CD4-positive, alpha-beta T cell (primary cell): ENCODE measurements at regions not wholly inside any gene's neighbourhood (a gene's known extent, or its start where the extent isn't known, plus 50 kb on each side); places are given as distances from the start of the nearest gene placed in this dataset.

Experiments
- ATAC-seq: fragments of 200-7000 bp; cut with Tn5 transposase; one replicate; pipeline ENCODE4 v1.10.0; 2022; ENCODE audit warnings: mild to moderate bottlenecking; ENCODE audit not compliant: poor library complexity
- CTCF ChIA-PET: fragments of 350-600 bp; sonication (Branson Sonifier 250); formaldehyde crosslinking; loops from one replicate; lab custom pipeline; 2021; ENCODE audit warnings: antibody characterized with exemption, inconsistent platforms; lab: Charles Lee
- POLR2A ChIA-PET: fragments of 350-600 bp; sonication (Branson Sonifier 250); formaldehyde crosslinking; loops from one replicate; lab custom pipeline; 2021; ENCODE audit warnings: antibody characterized with exemption, inconsistent platforms; lab: Charles Lee
- DNase-seq, 14 experiments: peaks; one replicate each; pipeline ENCODE4 v3.0.0-alpha.2; 2013 to 2020; ENCODE audit warnings: mixed read lengths in 2 of 14
- H3K27ac ChIP-seq, 2 donors: one replicate each; pipeline versions ENCODE4 v1.5.1 to v1.7.0; 2013; ENCODE audit warnings: low read length in 2 of 2, low read depth in 1 of 2, mild to moderate bottlenecking in 1 of 2
- H3K27me3 ChIP-seq, 2 experiments: 1 replicate in 1 of 2; 2 replicates in 1 of 2; pipeline versions ENCODE4 v1.6.1 to v1.7.0; 2013; ENCODE audit warnings: low read length in 2 of 2, control low read depth in 1 of 2, mild to moderate bottlenecking in 1 of 2, moderate library complexity in 1 of 2; ENCODE audit not compliant: insufficient read depth in 2 of 2, control insufficient read depth in 1 of 2
- H3K36me3 ChIP-seq: one replicate; pipeline ENCODE4 v1.6.1; 2013; ENCODE audit warnings: low read length, control low read depth; ENCODE audit not compliant: insufficient read depth
- H3K4me1 ChIP-seq: one replicate; pipeline ENCODE4 v1.6.1; 2013; ENCODE audit warnings: low read length, control low read depth; ENCODE audit not compliant: insufficient read depth
- H3K4me3 ChIP-seq: one replicate; pipeline ENCODE4 v1.5.1; 2013; ENCODE audit warnings: mild to moderate bottlenecking, low read length, moderate library complexity
- H3K9me3 ChIP-seq, 2 experiments: 1 replicate in 1 of 2; 2 replicates in 1 of 2; pipeline versions ENCODE4 v1.6.1 to v1.7.0; 2013; ENCODE audit warnings: low read length in 2 of 2, mild to moderate bottlenecking in 2 of 2, control low read depth in 1 of 2, moderate library complexity in 1 of 2; ENCODE audit not compliant: control insufficient read depth in 1 of 2, insufficient read depth in 1 of 2
- H3K27ac Mint-ChIP-seq: one replicate; pipeline ENCODE4 v1.8.0; 2020; ENCODE audit warnings: mixed read lengths
- H3K27me3 Mint-ChIP-seq: one replicate; pipeline ENCODE4 v1.8.0; 2021; ENCODE audit warnings: mixed read lengths
- H3K36me3 Mint-ChIP-seq: one replicate; pipeline ENCODE4 v1.8.0; 2021; ENCODE audit warnings: low read depth, mixed read lengths
- H3K4me1 Mint-ChIP-seq: one replicate; pipeline ENCODE4 v1.8.0; 2021; ENCODE audit warnings: low read depth, mixed read lengths
- H3K4me3 Mint-ChIP-seq: one replicate; pipeline ENCODE4 v1.8.0; 2020; ENCODE audit warnings: mild to moderate bottlenecking, mixed read lengths
- H3K9me3 Mint-ChIP-seq: one replicate; pipeline ENCODE4 v1.8.0; 2020; ENCODE audit warnings: mixed read lengths
- CTCF ChIP-seq: fragments of 200-600 bp; IDR thresholded peaks from one replicate; pipeline ENCODE4 v1.8.0; 2022; ENCODE audit warnings: antibody characterized with exemption, mild to moderate bottlenecking
- intact Hi-C, 2 experiments: fragments of 100-400 bp; cut with DNase I in 1 of 2; cut with micrococcal nuclease in 1 of 2; formaldehyde crosslinking; loops; one replicate each; pipeline versions ENCODE4 v1.15.1 to v1.9.0; 2023 to 2025; cut with DNase I, micrococcal nuclease

GRCh38 chr5:2948875-2949274 lies 197.4 kb upstream of the IRX2 start:
- Histone ChIP-seq H3K27me3 (no peaks in the 10 kb centered on the region), H3K36me3 (no peaks in the 10 kb centered on the region), H3K4me3 (no peak overlapping the region), H3K4me1 (no peaks in the 10 kb centered on the region), H3K9me3 (peaks cover 0 to 8% of the 10 kb centered on the region in 2 experiments), H3K27ac (no peak overlapping the region)
- TF ChIP-seq CTCF = no peak
- Mint-ChIP-seq H3K4me1 (no peaks in the 10 kb centered on the region), H3K27ac (no peak overlapping the region), H3K4me3 (no peak overlapping the region), H3K9me3 (peaks cover 8% of the 10 kb centered on the region), H3K36me3 (no peaks in the 10 kb centered on the region), H3K27me3 (no peaks in the 10 kb centered on the region)
- ATAC-seq = no peak
- POLR2A ChIA-PET = no interaction called here
- DNase-seq = no peak
- intact Hi-C loops = no loop called here
- CTCF ChIA-PET = no interaction called here

GRCh38 chr5:2946315-2946714 lies 194.8 kb upstream of the IRX2 start:
- Mint-ChIP-seq H3K9me3 (peaks cover 16% of the 10 kb centered on the region), H3K27ac (no peak overlapping the region), H3K4me1 (no peaks in the 10 kb centered on the region), H3K36me3 (no peaks in the 10 kb centered on the region), H3K27me3 (no peaks in the 10 kb centered on the region), H3K4me3 (no peak overlapping the region)
- H3K36me3 ChIP-seq = no peaks in the 10 kb centered on the region
- DNase-seq (no peak), ATAC-seq (no peak)
- H3K4me1 ChIP-seq = no peaks in the 10 kb centered on the region
- no peak for TF ChIP-seq CTCF
- peaks cover 0 to 8% of the 10 kb centered on the region in 2 experiments for H3K9me3 ChIP-seq
- no peak overlapping the region for H3K4me3 ChIP-seq
- ChIA-PET POLR2A (no interaction called here), CTCF (no interaction called here)
- H3K27ac ChIP-seq = no peak overlapping the region
- no peaks in the 10 kb centered on the region for H3K27me3 ChIP-seq
- intact Hi-C loops = no loop called here

GRCh38 chr5:2936413-2936812 lies 184.9 kb upstream of the IRX2 start:
- H3K4me1 Mint-ChIP-seq = no peaks in the 10 kb centered on the region
- ChIA-PET POLR2A (no interaction called here), CTCF (no interaction called here)
- intact Hi-C loops = no loop called here
- DNase-seq = no peak
- peaks cover 4 to 6% of the 10 kb centered on the region in 2 experiments for H3K9me3 ChIP-seq
- H3K36me3 Mint-ChIP-seq = no peaks in the 10 kb centered on the region
- H3K4me1 ChIP-seq = no peaks in the 10 kb centered on the region
- H3K4me3 ChIP-seq = no peak overlapping the region
- H3K4me3 Mint-ChIP-seq = no peak overlapping the region
- no peaks in the 10 kb centered on the region for H3K27me3 ChIP-seq
- TF ChIP-seq CTCF = no peak
- H3K27me3 Mint-ChIP-seq = no peaks in the 10 kb centered on the region
- ATAC-seq = no peak
- no peak overlapping the region for H3K27ac ChIP-seq
- H3K36me3 ChIP-seq = no peaks in the 10 kb centered on the region
- no peak overlapping the region for H3K27ac Mint-ChIP-seq
- peaks cover 4% of the 10 kb centered on the region for H3K9me3 Mint-ChIP-seq
